ENCODE measurements at regions not wholly inside any gene's neighbourhood (a gene's known extent, or its start where the extent isn't known, plus 50 kb on each side); places are given as distances from the start of the nearest gene placed in this dataset.

DNA sequence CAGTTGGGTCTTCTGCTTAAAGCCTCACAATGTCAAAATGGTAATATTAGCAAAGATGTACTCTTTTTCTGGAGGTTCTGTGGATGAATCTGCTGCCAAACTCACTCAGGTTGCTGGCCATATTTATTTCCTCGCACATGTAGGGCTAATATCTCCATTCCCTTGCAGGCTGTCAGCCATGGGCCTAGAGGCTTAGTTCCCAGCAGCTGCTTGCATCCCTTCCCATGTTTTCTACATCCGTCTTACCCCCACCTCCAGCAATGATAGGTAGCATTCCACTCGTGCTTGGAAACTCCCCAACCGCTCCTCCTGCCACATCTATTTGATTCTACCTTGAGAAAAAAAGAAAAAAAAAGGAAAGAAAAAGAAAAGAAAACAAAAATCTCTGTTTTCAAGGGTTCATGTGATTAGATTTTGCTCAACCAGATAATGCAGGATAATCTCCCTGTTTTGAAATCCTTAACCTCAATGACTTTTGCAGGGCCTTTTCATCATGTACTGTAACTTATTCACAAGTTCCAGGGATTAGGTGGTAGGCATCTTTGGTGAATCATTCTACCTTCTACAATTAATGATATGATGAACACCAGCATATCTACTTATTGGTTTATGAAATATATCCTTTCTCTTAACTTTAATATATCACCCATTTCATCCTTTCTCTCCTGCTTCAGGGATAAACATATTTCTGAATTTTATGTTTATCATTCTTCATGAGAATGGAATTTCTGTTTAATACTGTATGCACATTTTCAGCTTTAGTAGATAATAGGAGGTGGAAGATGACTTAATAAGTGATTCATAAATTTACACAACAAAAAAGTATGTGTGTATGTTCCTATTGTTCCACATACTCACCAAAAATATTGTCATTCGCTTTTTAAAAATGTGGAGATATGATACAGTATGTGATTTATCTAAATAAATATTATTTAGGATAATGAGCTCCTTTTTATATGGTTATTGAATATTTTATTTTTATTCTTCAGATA lies 931.9 kb downstream of the SLITRK5 start:
- no peak for TF ChIP-seq POLR2A (IDR thresholded peaks at IDR 0.05)
- TF ChIP-seq, protein P1, sequence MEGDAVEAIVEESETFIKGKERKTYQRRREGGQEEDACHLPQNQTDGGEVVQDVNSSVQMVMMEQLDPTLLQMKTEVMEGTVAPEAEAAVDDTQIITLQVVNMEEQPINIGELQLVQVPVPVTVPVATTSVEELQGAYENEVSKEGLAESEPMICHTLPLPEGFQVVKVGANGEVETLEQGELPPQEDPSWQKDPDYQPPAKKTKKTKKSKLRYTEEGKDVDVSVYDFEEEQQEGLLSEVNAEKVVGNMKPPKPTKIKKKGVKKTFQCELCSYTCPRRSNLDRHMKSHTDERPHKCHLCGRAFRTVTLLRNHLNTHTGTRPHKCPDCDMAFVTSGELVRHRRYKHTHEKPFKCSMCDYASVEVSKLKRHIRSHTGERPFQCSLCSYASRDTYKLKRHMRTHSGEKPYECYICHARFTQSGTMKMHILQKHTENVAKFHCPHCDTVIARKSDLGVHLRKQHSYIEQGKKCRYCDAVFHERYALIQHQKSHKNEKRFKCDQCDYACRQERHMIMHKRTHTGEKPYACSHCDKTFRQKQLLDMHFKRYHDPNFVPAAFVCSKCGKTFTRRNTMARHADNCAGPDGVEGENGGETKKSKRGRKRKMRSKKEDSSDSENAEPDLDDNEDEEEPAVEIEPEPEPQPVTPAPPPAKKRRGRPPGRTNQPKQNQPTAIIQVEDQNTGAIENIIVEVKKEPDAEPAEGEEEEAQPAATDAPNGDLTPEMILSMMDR (IDR thresholded peaks at IDR 0.05), result no peak

Data from sigmoid colon (tissue), 3 donors.